ENCODE measurements at regions not wholly inside any gene's neighbourhood (a gene's known extent, or its start where the extent isn't known, plus 50 kb on each side); places are given as distances from the start of the nearest gene placed in this dataset.

DNA sequence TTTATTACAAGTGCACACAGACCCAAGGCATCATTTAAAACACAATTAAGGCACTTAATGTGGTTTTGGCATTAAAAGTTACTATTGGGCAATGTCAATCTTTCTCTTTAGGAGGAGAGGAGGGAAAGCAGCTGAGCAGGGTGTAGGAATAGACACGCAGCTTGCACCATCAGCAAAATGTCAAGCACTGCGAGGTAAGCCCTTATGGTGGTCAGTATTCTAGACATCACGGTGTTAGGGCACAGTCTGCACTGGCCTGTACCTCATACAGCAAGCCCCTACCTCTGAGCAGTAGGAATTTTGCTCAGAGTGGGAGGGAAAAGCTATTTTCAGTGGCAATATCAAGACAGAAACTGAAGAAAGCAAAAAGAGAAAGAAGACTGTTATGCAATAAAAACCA is 62.0 kb upstream of the ESRRG start:
- no peak for DNase-seq (ENCODE audit: low spot score)
- TF ChIP-seq, protein P1, sequence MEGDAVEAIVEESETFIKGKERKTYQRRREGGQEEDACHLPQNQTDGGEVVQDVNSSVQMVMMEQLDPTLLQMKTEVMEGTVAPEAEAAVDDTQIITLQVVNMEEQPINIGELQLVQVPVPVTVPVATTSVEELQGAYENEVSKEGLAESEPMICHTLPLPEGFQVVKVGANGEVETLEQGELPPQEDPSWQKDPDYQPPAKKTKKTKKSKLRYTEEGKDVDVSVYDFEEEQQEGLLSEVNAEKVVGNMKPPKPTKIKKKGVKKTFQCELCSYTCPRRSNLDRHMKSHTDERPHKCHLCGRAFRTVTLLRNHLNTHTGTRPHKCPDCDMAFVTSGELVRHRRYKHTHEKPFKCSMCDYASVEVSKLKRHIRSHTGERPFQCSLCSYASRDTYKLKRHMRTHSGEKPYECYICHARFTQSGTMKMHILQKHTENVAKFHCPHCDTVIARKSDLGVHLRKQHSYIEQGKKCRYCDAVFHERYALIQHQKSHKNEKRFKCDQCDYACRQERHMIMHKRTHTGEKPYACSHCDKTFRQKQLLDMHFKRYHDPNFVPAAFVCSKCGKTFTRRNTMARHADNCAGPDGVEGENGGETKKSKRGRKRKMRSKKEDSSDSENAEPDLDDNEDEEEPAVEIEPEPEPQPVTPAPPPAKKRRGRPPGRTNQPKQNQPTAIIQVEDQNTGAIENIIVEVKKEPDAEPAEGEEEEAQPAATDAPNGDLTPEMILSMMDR (IDR thresholded peaks at IDR 0.05; ENCODE audit: unreplicated experiment), result no peak
- H3K9me3 Mint-ChIP-seq (ENCODE audit: unreplicated experiment), result no peaks in the 10 kb centered on the region
- no peaks in the 10 kb centered on the region for H3K27me3 Mint-ChIP-seq (ENCODE audit: unreplicated experiment)
- H3K4me3 Mint-ChIP-seq (ENCODE audit: unreplicated experiment), result no peak overlapping the region
- H3K27ac Mint-ChIP-seq (ENCODE audit: unreplicated experiment), result no peak overlapping the region
- H3K36me3 Mint-ChIP-seq (ENCODE audit: low read depth, unreplicated experiment), result no peaks in the 10 kb centered on the region
- H3K4me1 Mint-ChIP-seq (ENCODE audit: unreplicated experiment), result no peaks in the 10 kb centered on the region

DNA sequence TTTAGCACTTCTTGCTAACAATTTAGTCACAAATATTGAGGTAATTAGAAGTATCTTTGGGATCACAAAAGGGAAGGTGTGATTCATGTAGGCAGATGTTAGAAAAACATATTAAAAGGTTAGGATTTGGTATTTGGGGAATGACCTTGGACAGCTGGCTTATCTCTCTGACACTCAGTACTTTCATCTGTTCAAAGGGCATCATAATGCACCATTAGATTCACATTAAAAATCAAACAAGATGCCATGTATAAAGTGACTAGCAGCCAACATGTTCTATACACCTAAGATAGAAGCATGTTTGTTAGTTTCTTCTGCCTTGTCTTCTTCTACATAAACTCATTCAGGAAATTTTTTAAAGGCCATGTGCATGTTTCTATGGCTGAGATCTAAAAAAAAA is 56.5 kb upstream of the ESRRG start:
- no peak for DNase-seq (ENCODE audit: low spot score)
- H3K27ac Mint-ChIP-seq (ENCODE audit: unreplicated experiment), result no peak overlapping the region
- no peaks in the 10 kb centered on the region for H3K36me3 Mint-ChIP-seq (ENCODE audit: low read depth, unreplicated experiment)
- no peak overlapping the region for H3K4me3 Mint-ChIP-seq (ENCODE audit: unreplicated experiment)
- TF ChIP-seq, protein P1 (IDR thresholded peaks at IDR 0.05; ENCODE audit: unreplicated experiment), result no peak
- no peaks in the 10 kb centered on the region for H3K9me3 Mint-ChIP-seq (ENCODE audit: unreplicated experiment)
- no peaks in the 10 kb centered on the region for H3K27me3 Mint-ChIP-seq (ENCODE audit: unreplicated experiment)
- no peaks in the 10 kb centered on the region for H3K4me1 Mint-ChIP-seq (ENCODE audit: unreplicated experiment)

DNA sequence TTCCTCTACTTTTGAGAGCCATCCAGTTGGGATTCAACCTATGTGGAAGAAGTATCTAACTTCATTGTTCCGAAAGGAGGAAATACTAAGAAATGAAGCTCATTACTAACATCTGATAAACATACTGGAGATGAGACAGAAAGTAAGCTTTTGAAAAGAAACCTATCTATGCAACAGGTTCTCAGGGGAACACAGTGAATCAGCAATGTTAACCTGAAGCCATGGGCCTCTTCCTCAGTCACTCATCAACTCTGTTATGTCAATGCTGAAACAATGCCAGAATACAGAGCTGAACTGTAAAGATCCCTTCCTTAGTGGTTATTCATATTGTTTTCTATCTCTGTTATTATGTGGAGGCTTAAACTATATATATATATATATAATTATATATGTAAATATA is 55.5 kb upstream of the ESRRG start:
- H3K36me3 Mint-ChIP-seq (ENCODE audit: low read depth, unreplicated experiment), result no peaks in the 10 kb centered on the region
- DNase-seq (ENCODE audit: low spot score), result no peak
- H3K27ac Mint-ChIP-seq (ENCODE audit: unreplicated experiment), result no peak overlapping the region
- no peaks in the 10 kb centered on the region for H3K9me3 Mint-ChIP-seq (ENCODE audit: unreplicated experiment)
- TF ChIP-seq, protein P1 (IDR thresholded peaks at IDR 0.05; ENCODE audit: unreplicated experiment), result no peak
- H3K27me3 Mint-ChIP-seq (ENCODE audit: unreplicated experiment), result no peaks in the 10 kb centered on the region
- H3K4me3 Mint-ChIP-seq (ENCODE audit: unreplicated experiment), result no peak overlapping the region
- H3K4me1 Mint-ChIP-seq (ENCODE audit: unreplicated experiment), result no peaks in the 10 kb centered on the region

DNA sequence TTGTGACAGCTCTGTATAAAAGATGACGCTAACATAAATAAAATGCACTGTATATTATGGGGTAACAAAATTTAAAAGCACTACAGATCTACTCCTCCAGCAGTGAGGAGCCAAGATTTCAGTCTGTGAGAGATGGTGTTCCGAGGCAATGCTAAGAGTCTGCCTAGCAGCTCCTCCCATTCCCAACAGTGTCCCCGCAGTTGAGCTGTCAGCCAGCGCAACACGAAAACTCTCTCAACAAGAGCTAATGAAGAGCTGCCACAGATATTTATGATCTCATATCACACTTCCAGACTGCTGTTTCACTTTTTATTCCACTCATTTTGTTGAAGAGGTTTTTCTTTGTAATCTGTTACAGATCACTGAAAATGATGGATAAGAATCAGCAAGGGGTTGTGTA is 53.9 kb upstream of the ESRRG start:
- no peak for DNase-seq (ENCODE audit: low spot score)
- H3K27me3 Mint-ChIP-seq (ENCODE audit: unreplicated experiment), result no peaks in the 10 kb centered on the region
- no peaks in the 10 kb centered on the region for H3K4me1 Mint-ChIP-seq (ENCODE audit: unreplicated experiment)
- H3K27ac Mint-ChIP-seq (ENCODE audit: unreplicated experiment), result no peak overlapping the region
- H3K4me3 Mint-ChIP-seq (ENCODE audit: unreplicated experiment), result no peak overlapping the region
- TF ChIP-seq, protein P1 (IDR thresholded peaks at IDR 0.05; ENCODE audit: unreplicated experiment), result no peak
- no peaks in the 10 kb centered on the region for H3K9me3 Mint-ChIP-seq (ENCODE audit: unreplicated experiment)
- H3K36me3 Mint-ChIP-seq (ENCODE audit: low read depth, unreplicated experiment), result no peaks in the 10 kb centered on the region
